EH (cell line): ENCODE measurements at regions not wholly inside any gene's neighbourhood (a gene's known extent, or its start where the extent isn't known, plus 50 kb on each side); places are given as distances from the start of the nearest gene placed in this dataset.
A peak's percentile ranks its signal among the peaks of the same experiment; 100 is the strongest.

ENCODE experiments used
- DNase-seq: peaks from one replicate; pipeline ENCODE4 v3.0.0-alpha.2; 2015; ENCODE audit warnings: low read depth

GRCh38 chr13:63948045-63948444 lies 2532.4 kb upstream of the PCDH20 start:
- DNase-seq = no peak

- no peak for DNase-seq
Observed at GRCh38 chr13:63944911-63945310, 2529.3 kb upstream of the PCDH20 start.

- no peak for DNase-seq
Observed at GRCh38 chr13:63942372-63942771, 2526.7 kb upstream of the PCDH20 start.

GRCh38 chr13:63938851-63939250 lies 2523.2 kb upstream of the PCDH20 start:
- DNase-seq = peak; percentile 3

- DNase-seq = no peak
Observed at GRCh38 chr13:63910511-63910910, 2494.9 kb upstream of the PCDH20 start.

GRCh38 chr13:63909726-63910375 lies 2494.2 kb upstream of the PCDH20 start:
- DNase-seq = no peak

- DNase-seq = no peak
Observed at GRCh38 chr13:63902141-63902540, 2486.5 kb upstream of the PCDH20 start.

- DNase-seq = no peak
Observed at GRCh38 chr13:63901630-63902029, 2486.0 kb upstream of the PCDH20 start.

GRCh38 chr13:63900406-63900805 lies 2484.8 kb upstream of the PCDH20 start:
- no peak for DNase-seq

GRCh38 chr13:63896321-63896720 lies 2480.7 kb upstream of the PCDH20 start:
- DNase-seq = no peak

- no peak for DNase-seq
Observed at GRCh38 chr13:63882052-63882451, 2466.4 kb upstream of the PCDH20 start.

- DNase-seq = no peak
Observed at GRCh38 chr13:63880705-63881104, 2465.1 kb upstream of the PCDH20 start.

- no peak for DNase-seq
Observed at GRCh38 chr13:63873936-63874335, 2458.3 kb upstream of the PCDH20 start.

GRCh38 chr13:63864171-63864902 lies 2448.7 kb upstream of the PCDH20 start:
- DNase-seq = no peak

- no peak for DNase-seq
Observed at GRCh38 chr13:63855457-63856118, 2439.9 kb upstream of the PCDH20 start.

GRCh38 chr13:63853816-63854215 lies 2438.2 kb upstream of the PCDH20 start:
- no peak for DNase-seq

GRCh38 chr13:63851526-63851925 lies 2435.9 kb upstream of the PCDH20 start:
- DNase-seq = no peak

- DNase-seq = no peak
Observed at GRCh38 chr13:63843766-63844699, 2428.4 kb upstream of the PCDH20 start.

- no peak for DNase-seq
Observed at GRCh38 chr13:63842102-63842501, 2426.5 kb upstream of the PCDH20 start.

- DNase-seq = no peak
Observed at GRCh38 chr13:63840551-63841421, 2425.1 kb upstream of the PCDH20 start.
